Lower lobe of right lung (tissue), 2 donors: ENCODE measurements at regions not wholly inside any gene's neighbourhood (a gene's known extent, or its start where the extent isn't known, plus 50 kb on each side); places are given as distances from the start of the nearest gene placed in this dataset.

Source experiments
- ATAC-seq, 2 donors: fragments of 200-7000 bp; cut with Tn5 transposase; one replicate each; pipeline ENCODE4 v1.9.1; 2020 to 2022; ENCODE audit warnings: mild to moderate bottlenecking in 2 of 2, moderate library complexity in 2 of 2
- DNase-seq: peaks from one replicate; pipeline ENCODE4 v3.0.0-alpha.2; 2020
- H3K27ac ChIP-seq: fragments of 200-600 bp; one replicate; pipeline ENCODE4 v1.8.0; 2022
- H3K27me3 ChIP-seq: fragments of 200-600 bp; one replicate; pipeline ENCODE4 v1.8.0; 2022; ENCODE audit warnings: low read depth
- H3K36me3 ChIP-seq: fragments of 200-600 bp; one replicate; pipeline ENCODE4 v1.8.0; 2022; ENCODE audit warnings: mild to moderate bottlenecking
- H3K4me1 ChIP-seq: fragments of 200-600 bp; one replicate; pipeline ENCODE4 v1.8.0; 2022
- H3K4me3 ChIP-seq: fragments of 200-600 bp; one replicate; pipeline ENCODE4 v1.8.0; 2022; ENCODE audit warnings: mild to moderate bottlenecking
- H3K9me3 ChIP-seq: fragments of 200-600 bp; one replicate; pipeline ENCODE4 v1.8.0; 2022
- CTCF ChIP-seq: fragments of 200-600 bp; IDR thresholded peaks from one replicate; pipeline ENCODE4 v1.8.0; 2022; ENCODE audit warnings: antibody characterized with exemption, mild to moderate bottlenecking
- intact Hi-C: fragments of 100-400 bp; cut with DNase I; formaldehyde crosslinking; loops from one replicate; pipeline ENCODE4 v1.11.0; 2022
- donor health status: DM: no; HTN: yes; CAD: no; lungs with severe emphysema.

GRCh38 chr14:39877577-39878190 is 445.5 kb upstream of the FBXO33 start:
- no peaks in the 10 kb centered on the region for H3K27me3 ChIP-seq
- H3K9me3 ChIP-seq: no peaks in the 10 kb centered on the region
- ATAC-seq (no peak), DNase-seq (no peak)
- no peak for TF ChIP-seq CTCF
- H3K27ac ChIP-seq: no peak overlapping the region
- H3K4me3 ChIP-seq: no peak overlapping the region
- intact Hi-C loops: no loop called here
- H3K36me3 ChIP-seq: no peaks in the 10 kb centered on the region
- no peaks in the 10 kb centered on the region for H3K4me1 ChIP-seq

GRCh38 chr14:39876916-39877315 is 444.7 kb upstream of the FBXO33 start:
- no peak overlapping the region for H3K4me3 ChIP-seq
- no peak overlapping the region for H3K27ac ChIP-seq
- no peaks in the 10 kb centered on the region for H3K27me3 ChIP-seq
- H3K4me1 ChIP-seq: no peaks in the 10 kb centered on the region
- intact Hi-C loops: no loop called here
- DNase-seq (no peak), ATAC-seq (no peak)
- H3K36me3 ChIP-seq: no peaks in the 10 kb centered on the region
- no peaks in the 10 kb centered on the region for H3K9me3 ChIP-seq
- TF ChIP-seq CTCF: no peak

GRCh38 chr14:39875028-39875427 is 442.8 kb upstream of the FBXO33 start:
- Histone ChIP-seq H3K4me3 (no peak overlapping the region), H3K27ac (no peak overlapping the region), H3K27me3 (no peaks in the 10 kb centered on the region), H3K36me3 (no peaks in the 10 kb centered on the region), H3K9me3 (no peaks in the 10 kb centered on the region), H3K4me1 (no peaks in the 10 kb centered on the region)
- DNase-seq (no peak), ATAC-seq (no peak)
- intact Hi-C loops: no loop called here
- no peak for TF ChIP-seq CTCF

GRCh38 chr14:39873791-39874190 is 441.6 kb upstream of the FBXO33 start:
- Histone ChIP-seq H3K9me3 (no peaks in the 10 kb centered on the region), H3K27me3 (no peaks in the 10 kb centered on the region), H3K4me3 (no peak overlapping the region), H3K27ac (no peak overlapping the region), H3K36me3 (no peaks in the 10 kb centered on the region), H3K4me1 (no peaks in the 10 kb centered on the region)
- intact Hi-C loops: no loop called here
- DNase-seq (no peak), ATAC-seq (no peak)
- TF ChIP-seq CTCF: no peak

GRCh38 chr14:39868949-39869348 is 436.7 kb upstream of the FBXO33 start:
- ATAC-seq (no peak), DNase-seq (no peak)
- H3K4me1 ChIP-seq: no peaks in the 10 kb centered on the region
- H3K9me3 ChIP-seq: no peaks in the 10 kb centered on the region
- no peaks in the 10 kb centered on the region for H3K36me3 ChIP-seq
- no peak for TF ChIP-seq CTCF
- no peaks in the 10 kb centered on the region for H3K27me3 ChIP-seq
- no peak overlapping the region for H3K27ac ChIP-seq
- H3K4me3 ChIP-seq: no peak overlapping the region
- intact Hi-C loops: no loop called here

- no peak for DNase-seq
- Histone ChIP-seq H3K27ac (no peak overlapping the region), H3K9me3 (no peaks in the 10 kb centered on the region), H3K27me3 (no peaks in the 10 kb centered on the region), H3K4me1 (no peaks in the 10 kb centered on the region), H3K36me3 (no peaks in the 10 kb centered on the region), H3K4me3 (no peak overlapping the region)
- intact Hi-C loops: no loop called here
- no peak for ATAC-seq
- TF ChIP-seq CTCF: no peak
Measured at GRCh38 chr14:39868251-39868650, 436.0 kb upstream of the FBXO33 start.
